ENCODE measurements at regions not wholly inside any gene's neighbourhood (a gene's known extent, or its start where the extent isn't known, plus 50 kb on each side); places are given as distances from the start of the nearest gene placed in this dataset.

DNA sequence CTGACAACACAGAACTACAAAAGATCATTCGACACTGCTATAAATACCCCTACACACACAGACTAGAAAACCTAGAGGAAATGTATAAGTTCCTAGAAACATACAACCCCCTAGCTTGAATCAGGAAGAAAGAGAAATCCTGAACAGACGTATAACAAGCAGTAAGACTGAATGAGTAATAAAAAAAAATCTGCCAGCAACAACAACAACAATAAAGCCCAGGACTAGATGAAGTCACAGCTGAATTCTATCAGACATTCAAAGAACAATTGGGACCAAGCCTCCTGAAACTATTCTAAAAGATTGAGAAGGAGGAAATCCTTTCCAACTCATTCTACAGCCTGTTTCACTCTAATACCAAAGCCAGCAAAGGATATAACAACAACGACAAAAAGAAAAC lies 68.2 kb upstream of the SLIT3 start:
- TF ChIP-seq, protein P1, sequence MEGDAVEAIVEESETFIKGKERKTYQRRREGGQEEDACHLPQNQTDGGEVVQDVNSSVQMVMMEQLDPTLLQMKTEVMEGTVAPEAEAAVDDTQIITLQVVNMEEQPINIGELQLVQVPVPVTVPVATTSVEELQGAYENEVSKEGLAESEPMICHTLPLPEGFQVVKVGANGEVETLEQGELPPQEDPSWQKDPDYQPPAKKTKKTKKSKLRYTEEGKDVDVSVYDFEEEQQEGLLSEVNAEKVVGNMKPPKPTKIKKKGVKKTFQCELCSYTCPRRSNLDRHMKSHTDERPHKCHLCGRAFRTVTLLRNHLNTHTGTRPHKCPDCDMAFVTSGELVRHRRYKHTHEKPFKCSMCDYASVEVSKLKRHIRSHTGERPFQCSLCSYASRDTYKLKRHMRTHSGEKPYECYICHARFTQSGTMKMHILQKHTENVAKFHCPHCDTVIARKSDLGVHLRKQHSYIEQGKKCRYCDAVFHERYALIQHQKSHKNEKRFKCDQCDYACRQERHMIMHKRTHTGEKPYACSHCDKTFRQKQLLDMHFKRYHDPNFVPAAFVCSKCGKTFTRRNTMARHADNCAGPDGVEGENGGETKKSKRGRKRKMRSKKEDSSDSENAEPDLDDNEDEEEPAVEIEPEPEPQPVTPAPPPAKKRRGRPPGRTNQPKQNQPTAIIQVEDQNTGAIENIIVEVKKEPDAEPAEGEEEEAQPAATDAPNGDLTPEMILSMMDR (IDR thresholded peaks at IDR 0.05; ENCODE audit: low read depth, low read length, missing control alignments), result no peak
- DNase-seq (ENCODE audit: low read depth), result no peak
- no peak overlapping the region for H3K4me3 ChIP-seq (ENCODE audit: low read depth, low read length)
- in situ Hi-C loops (cut with HindIII; ENCODE audit: low sequenced_read_pairs), result no loop called here

DNA sequence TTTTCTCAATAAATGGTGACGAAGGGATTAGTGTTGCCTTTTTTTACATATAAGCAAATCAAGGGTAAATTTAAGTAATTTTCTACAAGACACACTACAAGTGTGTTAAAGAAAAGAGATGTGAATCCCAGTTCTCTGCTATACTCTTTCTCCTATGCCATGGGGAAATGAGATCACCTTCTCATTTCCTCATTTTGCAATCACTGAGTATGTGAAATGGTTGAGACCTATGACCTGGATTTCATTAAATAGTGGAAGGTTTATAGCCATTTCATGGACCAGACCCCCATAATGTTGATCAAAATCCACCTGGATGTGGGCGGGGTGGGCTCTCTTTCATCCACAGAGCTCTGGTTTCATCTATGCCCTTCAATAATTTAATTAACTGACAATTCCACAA lies 66.9 kb upstream of the SLIT3 start:
- in situ Hi-C loops (cut with HindIII; ENCODE audit: low sequenced_read_pairs), result no loop called here
- no peak overlapping the region for H3K4me3 ChIP-seq (ENCODE audit: low read depth, low read length)
- TF ChIP-seq, protein P1 (IDR thresholded peaks at IDR 0.05; ENCODE audit: low read depth, low read length, missing control alignments), result no peak
- no peak for DNase-seq (ENCODE audit: low read depth)

DNA sequence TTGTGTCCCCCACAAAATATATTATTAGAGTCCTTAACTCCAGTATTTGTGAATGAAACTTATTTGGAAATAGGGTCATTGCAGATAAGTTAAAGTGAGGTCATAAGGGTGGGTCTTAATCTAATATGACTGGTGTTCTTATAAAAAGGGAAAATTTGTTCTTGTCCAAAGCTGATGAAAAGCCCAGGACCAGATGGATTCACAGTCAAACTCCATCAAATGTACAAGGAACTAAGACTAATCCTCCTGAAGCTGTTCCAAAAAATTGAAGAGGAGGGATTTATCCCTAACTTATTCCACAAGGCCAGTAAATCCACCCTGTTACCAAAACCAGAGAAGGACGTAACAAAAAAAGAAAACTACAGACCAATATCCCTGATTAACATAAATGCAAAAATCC lies 56.4 kb upstream of the SLIT3 start:
- in situ Hi-C loops (cut with HindIII; ENCODE audit: low sequenced_read_pairs), result no loop called here
- TF ChIP-seq, protein P1 (IDR thresholded peaks at IDR 0.05; ENCODE audit: low read depth, low read length, missing control alignments), result no peak
- no peak for DNase-seq (ENCODE audit: low read depth)
- no peak overlapping the region for H3K4me3 ChIP-seq (ENCODE audit: low read depth, low read length)

DNA sequence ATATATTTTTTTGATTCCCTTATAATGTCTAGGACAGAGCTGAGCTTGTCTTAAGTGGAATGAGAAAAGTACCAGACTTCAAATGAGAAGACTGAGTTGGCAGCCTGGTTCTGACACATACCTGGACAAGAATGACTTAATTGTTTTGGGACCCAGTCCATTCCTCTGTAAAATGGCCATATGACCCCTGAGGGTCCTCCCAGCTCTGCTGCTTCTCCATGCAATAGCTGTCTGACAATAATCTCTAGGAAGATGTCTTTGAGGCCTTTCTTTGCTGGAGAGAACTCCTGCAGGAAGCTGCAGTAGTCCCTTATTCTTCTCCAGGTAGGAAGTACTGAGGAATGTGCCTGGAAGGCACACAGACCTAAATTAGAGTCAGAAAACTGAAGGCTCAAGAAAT lies 55.9 kb upstream of the SLIT3 start:
- in situ Hi-C loops (cut with HindIII; ENCODE audit: low sequenced_read_pairs), result no loop called here
- TF ChIP-seq, protein P1 (IDR thresholded peaks at IDR 0.05; ENCODE audit: low read depth, low read length, missing control alignments), result no peak
- no peak for DNase-seq (ENCODE audit: low read depth)
- no peak overlapping the region for H3K4me3 ChIP-seq (ENCODE audit: low read depth, low read length)

GRCh38 chr5:169356181-169356580 lies 55.2 kb upstream of the SLIT3 start:
- H3K4me3 ChIP-seq (ENCODE audit: low read depth, low read length), result no peak overlapping the region
- TF ChIP-seq, protein P1 (IDR thresholded peaks at IDR 0.05; ENCODE audit: low read depth, low read length, missing control alignments), result no peak
- DNase-seq (ENCODE audit: low read depth), result no peak
- in situ Hi-C loops (cut with HindIII; ENCODE audit: low sequenced_read_pairs), result no loop called here

GRCh38 chr5:169354921-169355320 lies 54.0 kb upstream of the SLIT3 start:
- no peak overlapping the region for H3K4me3 ChIP-seq (ENCODE audit: low read depth, low read length)
- in situ Hi-C loops (cut with HindIII; ENCODE audit: low sequenced_read_pairs), result no loop called here
- TF ChIP-seq, protein P1 (IDR thresholded peaks at IDR 0.05; ENCODE audit: low read depth, low read length, missing control alignments), result no peak
- no peak for DNase-seq (ENCODE audit: low read depth)

- in situ Hi-C loops (cut with HindIII; ENCODE audit: low sequenced_read_pairs), result no loop called here
- no peak for DNase-seq (ENCODE audit: low read depth)
- no peak overlapping the region for H3K4me3 ChIP-seq (ENCODE audit: low read depth, low read length)
- TF ChIP-seq, protein P1 (IDR thresholded peaks at IDR 0.05; ENCODE audit: low read depth, low read length, missing control alignments), result no peak
Measured at GRCh38 chr5:169354263-169354662, 53.3 kb upstream of the SLIT3 start.
